Stimulated activated CD8-positive, alpha-beta memory T cell treated with anti-CD3 and anti-CD28 coated beads, Interleukin-4, amount 100 ng/mL, for 48 hours (primary cell): ENCODE measurements at regions not wholly inside any gene's neighbourhood (a gene's known extent, or its start where the extent isn't known, plus 50 kb on each side); places are given as distances from the start of the nearest gene placed in this dataset.

Experiments
- DNase-seq: peaks from one replicate; pipeline ENCODE4 v3.0.0-alpha.2; 2020

DNA sequence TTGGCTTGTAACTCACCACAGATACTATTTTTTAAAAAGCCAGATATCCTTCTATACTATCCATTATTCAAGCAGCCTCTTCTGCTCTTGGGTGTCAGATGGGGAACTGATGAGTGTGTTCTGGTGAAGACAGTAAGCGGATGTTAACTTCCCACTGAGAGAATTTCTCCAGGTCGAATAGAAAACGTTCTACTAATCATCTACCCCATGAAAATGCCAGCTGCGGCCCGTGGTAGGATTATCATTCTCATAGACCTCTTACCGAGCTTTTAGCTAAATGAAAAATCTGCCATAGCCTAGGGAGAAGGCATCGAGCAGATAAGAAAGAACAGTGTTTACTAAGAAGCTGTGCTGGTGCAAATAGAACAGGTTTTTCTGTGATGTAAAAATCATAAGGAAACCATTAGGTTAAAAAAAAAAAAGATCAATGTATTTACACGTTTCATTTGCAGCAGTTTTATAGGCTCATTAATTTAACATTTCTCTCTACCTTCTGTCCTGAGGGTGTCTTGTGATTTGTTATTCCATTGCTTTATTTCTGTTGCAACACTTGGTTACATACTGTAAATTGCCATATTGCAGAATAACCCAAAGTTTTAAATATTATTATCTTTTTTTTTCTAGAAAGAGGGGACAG, 1521.5 kb upstream of the ZEB2 start:
- no peak for DNase-seq

DNA sequence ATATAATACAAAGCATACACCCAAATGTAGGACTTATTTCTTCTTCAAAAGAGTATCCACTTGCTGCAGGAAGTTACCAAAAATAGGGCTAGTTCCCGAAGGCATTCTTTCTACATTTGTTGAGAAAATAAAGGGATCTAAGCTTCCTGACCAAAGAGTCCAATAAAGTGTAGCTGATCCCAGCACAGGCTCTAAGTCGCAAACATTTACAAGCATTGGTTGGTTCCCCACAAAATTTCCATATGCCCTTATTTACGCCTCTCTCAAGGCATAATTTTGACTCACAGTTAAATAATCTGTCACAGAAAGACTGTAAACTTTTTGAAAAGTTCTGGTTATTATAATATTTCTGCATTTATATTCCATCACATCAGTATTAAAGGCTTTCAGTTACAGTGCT, 1520.1 kb upstream of the ZEB2 start:
- no peak for DNase-seq

DNA sequence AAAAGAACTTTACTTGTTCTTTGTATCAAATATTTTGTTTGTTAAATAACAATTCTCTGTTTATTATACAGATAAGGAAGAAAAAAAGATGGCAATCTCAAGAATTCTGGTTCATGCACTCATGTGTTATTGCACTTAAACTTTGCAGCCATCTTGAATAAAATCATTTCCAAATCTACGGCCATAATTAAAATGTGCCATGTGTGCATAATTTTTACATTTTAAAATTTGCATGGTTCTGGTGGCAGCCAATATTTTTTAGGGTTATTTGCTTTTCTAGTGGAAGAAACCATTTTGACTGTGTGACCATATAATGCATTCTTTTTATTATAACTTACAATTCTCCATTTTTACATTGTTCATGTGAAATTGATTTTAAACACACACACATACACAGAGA, 1518.1 kb upstream of the ZEB2 start:
- DNase-seq, result no peak

DNA sequence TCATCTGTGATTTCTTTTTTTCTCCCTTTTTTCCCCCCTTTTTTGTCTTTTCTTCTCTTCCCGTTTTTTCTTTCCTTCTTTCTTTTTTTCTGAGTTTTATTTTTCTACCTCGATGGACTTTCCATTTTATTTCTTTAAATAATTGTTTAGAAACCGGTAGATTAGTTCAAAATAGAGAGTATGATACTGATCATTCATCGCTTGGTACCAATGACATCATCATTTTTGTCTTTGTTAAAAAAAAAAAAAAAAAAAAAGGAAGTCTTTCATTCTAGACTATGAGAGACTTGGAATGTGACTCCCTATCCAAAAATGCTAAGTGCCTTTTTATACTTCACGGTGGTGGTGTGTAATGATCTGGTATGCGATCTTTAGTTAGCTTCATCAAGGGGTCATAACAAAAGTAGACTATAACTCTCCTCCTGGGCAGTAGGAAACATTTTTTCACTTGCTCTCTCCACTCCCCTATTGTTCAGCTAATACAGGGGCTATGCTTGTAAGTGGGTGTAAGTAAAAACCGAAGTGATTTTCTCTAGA, 1517.5 kb upstream of the ZEB2 start:
- no peak for DNase-seq

- no peak for DNase-seq
These were observed 1511.2 kb upstream of the ZEB2 start for GRCh38 chr2:146031158-146031557.

DNA sequence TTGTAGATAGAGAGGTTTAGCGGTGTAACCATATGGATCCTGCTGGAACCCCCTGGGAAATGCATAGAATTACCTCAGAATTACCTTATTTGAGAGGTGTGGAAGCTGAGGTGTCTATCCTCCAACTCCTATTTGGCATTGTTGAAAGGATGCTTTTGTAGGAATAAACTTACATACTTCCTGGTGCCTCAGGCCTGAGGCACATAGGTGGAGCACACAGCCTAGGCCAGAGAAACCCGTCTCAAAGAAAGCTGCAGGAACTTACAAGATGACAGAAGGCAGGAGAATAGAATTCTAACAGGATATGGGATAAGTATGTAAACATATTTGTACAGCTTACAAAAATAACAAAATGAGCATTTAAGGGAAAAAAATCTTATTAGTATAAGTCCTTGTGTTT, 1507.2 kb upstream of the ZEB2 start:
- no peak for DNase-seq

- no peak for DNase-seq
These were observed 1505.6 kb upstream of the ZEB2 start for GRCh38 chr2:146025519-146025918.

- DNase-seq, result no peak
These were observed 1504.4 kb upstream of the ZEB2 start for GRCh38 chr2:146024212-146024743.

DNA sequence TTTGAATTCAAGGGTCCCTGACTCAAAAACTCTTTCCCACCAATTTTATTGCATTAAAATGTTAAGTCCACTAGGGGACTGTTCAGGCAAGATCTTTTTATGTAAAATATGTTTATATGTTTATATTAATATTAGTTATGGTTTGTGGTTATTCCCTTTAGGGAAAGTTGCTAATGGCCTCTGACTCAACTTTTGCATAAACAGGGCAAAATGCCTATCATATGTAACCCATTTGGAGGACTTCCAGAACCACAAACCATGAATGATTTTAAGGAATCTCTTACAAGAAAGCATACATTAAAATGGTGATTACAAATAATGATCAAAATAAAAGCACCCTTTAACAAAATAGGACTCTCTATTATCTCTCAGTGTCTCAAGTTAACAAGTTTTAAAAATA, 1484.5 kb upstream of the ZEB2 start:
- no peak for DNase-seq

GRCh38 chr2:146003337-146003736, 1483.4 kb upstream of the ZEB2 start:
- no peak for DNase-seq

- no peak for DNase-seq
These were observed 1475.0 kb upstream of the ZEB2 start for GRCh38 chr2:145994910-145995309.

DNA sequence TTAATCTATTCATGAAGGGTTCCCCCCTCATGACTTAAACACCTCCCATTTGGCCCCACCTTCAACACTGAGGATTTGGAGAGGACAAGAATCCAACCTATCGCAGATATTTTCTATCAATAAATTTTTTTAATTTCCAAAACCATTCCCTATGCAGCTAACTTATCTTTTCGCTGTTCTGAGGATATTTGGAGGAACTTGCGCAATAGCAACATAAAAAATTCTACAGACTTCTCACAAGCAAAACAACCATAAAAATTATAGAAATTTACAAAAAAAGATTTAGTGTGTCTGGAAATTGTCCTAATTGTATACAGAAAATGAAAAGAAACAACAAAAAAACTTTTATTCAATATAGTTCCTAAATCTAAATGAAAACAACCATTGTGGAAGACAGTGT, 1472.7 kb upstream of the ZEB2 start:
- no peak for DNase-seq

DNA sequence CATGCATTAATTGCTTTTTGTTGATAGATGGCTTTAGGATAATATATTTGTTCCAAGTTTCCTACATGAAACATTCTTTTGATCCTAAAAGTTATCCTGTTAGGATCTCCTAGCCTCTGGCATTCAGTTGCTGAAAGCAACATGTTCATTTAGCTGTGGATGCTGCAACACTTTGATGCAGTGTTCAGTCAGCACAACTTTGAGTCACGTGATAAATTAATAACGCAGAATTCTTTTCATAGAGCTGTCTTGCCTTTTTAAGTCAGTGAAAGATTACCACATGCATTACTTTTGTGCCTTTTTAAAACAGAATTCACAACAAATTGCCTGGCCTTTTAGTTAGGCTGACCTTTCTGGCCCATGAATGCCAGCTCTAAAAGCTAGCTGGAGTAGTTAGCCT, 1467.9 kb upstream of the ZEB2 start:
- no peak for DNase-seq

DNA sequence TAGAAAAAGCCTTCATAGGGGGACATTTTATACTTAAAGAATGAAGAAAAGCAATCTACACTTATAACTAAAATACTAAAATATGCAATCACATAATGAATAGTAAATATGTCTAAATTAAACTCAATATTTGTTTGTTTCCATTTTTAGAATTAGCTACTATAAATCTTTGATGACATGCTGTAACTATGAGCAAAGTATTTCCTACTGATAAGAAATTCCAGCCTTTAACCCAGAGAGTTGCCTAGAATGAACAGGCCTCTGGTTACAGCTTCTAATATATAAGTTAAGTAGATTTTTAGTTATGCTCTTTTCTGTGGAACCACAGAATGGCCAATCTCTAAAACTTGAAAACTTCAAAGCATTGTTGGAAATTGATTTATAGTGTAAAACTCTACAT, 1465.6 kb upstream of the ZEB2 start:
- no peak for DNase-seq

- DNase-seq, result no peak
These were observed 1464.7 kb upstream of the ZEB2 start for GRCh38 chr2:145984580-145984979.

- DNase-seq, result no peak
These were observed 1460.4 kb upstream of the ZEB2 start for GRCh38 chr2:145980318-145980717.

- DNase-seq, result no peak
These were observed 1455.5 kb upstream of the ZEB2 start for GRCh38 chr2:145975406-145975805.

GRCh38 chr2:145961846-145962245, 1441.9 kb upstream of the ZEB2 start:
- no peak for DNase-seq

GRCh38 chr2:145960479-145961163, 1440.7 kb upstream of the ZEB2 start:
- DNase-seq, result no peak

DNA sequence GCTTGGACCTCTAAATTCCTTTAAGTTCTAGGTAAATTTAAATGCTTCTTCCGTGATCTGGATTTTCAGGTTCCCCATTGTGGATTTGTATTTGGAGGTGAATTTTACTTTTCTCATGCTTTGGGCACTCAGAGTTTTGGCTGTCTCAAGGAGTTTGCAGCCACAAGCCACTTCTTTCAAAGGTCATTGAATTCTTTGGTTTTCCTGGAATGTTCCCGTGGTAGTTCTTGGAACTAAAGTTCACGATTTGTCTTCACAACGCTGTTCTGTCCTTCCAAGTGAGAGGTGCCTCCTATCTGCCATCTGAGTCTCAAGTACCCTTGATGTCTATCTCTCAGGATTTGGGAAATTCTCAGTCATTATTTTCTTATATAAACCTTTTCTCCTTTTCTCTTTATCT, 1438.7 kb upstream of the ZEB2 start:
- DNase-seq, result no peak

GRCh38 chr2:145957929-145958328, 1438.0 kb upstream of the ZEB2 start:
- no peak for DNase-seq

DNA sequence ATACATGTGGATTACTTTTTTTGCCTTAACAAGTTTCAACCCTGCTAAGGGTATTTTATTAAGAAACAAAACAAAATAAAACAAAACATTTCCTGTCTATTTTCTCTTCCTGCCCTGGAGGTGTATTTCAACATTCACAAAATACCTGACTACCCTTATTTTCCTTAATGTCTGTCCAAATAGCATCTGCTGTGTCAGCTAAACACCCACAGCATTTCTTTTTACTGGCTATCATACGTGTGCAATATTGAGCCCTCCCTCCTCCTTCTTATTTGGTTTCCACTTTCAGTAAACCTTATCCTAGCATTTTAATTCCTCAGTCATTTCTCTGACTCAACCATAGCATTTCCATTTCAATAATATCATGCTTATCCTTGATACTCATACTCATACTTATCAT, 1420.0 kb upstream of the ZEB2 start:
- DNase-seq, result no peak

DNA sequence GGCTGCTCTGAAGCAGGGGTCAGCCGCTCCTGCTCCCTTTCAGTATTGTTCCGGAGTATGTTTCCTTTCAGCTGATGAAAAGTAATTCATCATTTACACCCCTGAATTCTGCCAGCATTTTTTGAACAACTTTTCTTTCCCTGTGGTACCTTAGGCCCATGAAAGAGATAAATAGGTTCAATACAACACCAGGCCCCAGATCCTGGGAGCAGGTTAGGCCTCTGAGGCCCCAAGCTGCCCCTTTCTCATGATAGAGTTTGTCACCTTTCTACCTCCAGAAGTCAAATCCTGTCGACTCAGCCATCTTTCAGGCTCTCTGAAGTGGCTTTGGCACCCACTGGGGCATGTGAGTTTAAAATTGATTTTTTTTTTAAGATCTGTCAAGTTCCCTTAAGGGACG, 1415.1 kb upstream of the ZEB2 start:
- DNase-seq, result no peak

DNA sequence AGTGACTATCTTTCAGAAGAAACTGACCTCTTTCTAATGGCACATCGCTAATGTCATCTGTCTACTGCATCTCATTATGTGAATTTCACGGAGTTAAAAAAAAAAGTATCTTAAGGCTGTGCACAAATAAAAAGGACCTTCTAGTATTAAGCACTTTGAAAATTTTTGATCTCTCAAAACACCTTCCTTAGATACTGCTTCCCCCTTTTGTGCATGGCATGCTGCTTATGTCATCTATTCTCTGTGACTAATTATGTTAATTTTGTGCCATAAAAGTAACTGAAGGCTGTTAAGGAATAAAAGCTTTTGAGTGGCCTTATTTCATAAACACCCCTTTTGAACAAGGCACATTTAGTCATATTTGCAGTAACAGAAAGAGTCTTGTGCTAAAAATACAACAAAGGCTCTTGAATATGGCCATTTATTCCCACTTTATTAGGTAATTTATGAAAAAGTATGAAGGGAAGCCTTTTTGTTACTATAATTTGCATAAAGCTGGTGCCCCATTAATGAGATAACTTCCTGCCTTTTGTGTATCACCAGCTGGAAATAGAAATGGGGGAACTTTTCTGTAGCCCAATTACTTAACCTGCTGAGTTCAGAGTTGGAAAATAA, 1412.0 kb upstream of the ZEB2 start:
- no peak for DNase-seq
